RWPE2 (cell line): ENCODE measurements at regions not wholly inside any gene's neighbourhood (a gene's known extent, or its start where the extent isn't known, plus 50 kb on each side); places are given as distances from the start of the nearest gene placed in this dataset.

ENCODE experiments used
- ATAC-seq: fragments of 200-7000 bp; cut with Tn5 transposase; 3 replicates; pipeline ENCODE4 v1.9.1; 2021; ENCODE audit warnings: low read depth
- DNase-seq: peaks from one replicate; pipeline ENCODE4 v3.0.0-alpha.2; 2020; ENCODE audit warnings: low spot score
- H3K27ac ChIP-seq: fragments of 450-650 bp; 2 replicates; pipeline ENCODE4 v1.5.1; 2017; ENCODE audit warnings: mild to moderate bottlenecking; ENCODE audit not compliant: poor library complexity, severe bottlenecking
- H3K27me3 ChIP-seq: fragments of 250-450 bp; sonication (Bioruptor Pico); 2 replicates; pipeline ENCODE4 v1.5.1; 2021; ENCODE audit warnings: mild to moderate bottlenecking, moderate library complexity; ENCODE audit not compliant: insufficient read depth, poor library complexity, severe bottlenecking
- H3K36me3 ChIP-seq: fragments of 250-450 bp; sonication (Bioruptor Pico); 2 replicates; pipeline ENCODE4 v1.5.1; 2020; ENCODE audit warnings: low read depth, mild to moderate bottlenecking, moderate library complexity
- H3K4me1 ChIP-seq: fragments of 250-450 bp; sonication (Bioruptor Pico); 2 replicates; pipeline ENCODE4 v1.5.1; 2021; ENCODE audit warnings: mild to moderate bottlenecking, moderate library complexity; ENCODE audit not compliant: insufficient read depth, poor library complexity, severe bottlenecking
- H3K4me3 ChIP-seq: fragments of 250-450 bp; sonication (Bioruptor Pico); 2 replicates; pipeline ENCODE4 v1.5.1; 2021; ENCODE audit warnings: mild to moderate bottlenecking, moderate library complexity; ENCODE audit not compliant: severe bottlenecking
- H3K9me3 ChIP-seq: fragments of 250-450 bp; sonication (Bioruptor Pico); 2 replicates; pipeline ENCODE4 v1.5.1; 2021; ENCODE audit warnings: mild to moderate bottlenecking, moderate library complexity; ENCODE audit not compliant: severe bottlenecking
- TF ChIP-seq, protein P1 (sequence below): fragments of 450-650 bp; IDR thresholded peaks from one replicate; pipeline ENCODE4 v1.5.1; 2017; ENCODE audit warnings: mild to moderate bottlenecking, moderate library complexity; ENCODE audit not compliant: poor library complexity, severe bottlenecking

- no peak overlapping the region for H3K27ac ChIP-seq
- H3K4me3 ChIP-seq: no peak overlapping the region
- TF ChIP-seq, protein P1, sequence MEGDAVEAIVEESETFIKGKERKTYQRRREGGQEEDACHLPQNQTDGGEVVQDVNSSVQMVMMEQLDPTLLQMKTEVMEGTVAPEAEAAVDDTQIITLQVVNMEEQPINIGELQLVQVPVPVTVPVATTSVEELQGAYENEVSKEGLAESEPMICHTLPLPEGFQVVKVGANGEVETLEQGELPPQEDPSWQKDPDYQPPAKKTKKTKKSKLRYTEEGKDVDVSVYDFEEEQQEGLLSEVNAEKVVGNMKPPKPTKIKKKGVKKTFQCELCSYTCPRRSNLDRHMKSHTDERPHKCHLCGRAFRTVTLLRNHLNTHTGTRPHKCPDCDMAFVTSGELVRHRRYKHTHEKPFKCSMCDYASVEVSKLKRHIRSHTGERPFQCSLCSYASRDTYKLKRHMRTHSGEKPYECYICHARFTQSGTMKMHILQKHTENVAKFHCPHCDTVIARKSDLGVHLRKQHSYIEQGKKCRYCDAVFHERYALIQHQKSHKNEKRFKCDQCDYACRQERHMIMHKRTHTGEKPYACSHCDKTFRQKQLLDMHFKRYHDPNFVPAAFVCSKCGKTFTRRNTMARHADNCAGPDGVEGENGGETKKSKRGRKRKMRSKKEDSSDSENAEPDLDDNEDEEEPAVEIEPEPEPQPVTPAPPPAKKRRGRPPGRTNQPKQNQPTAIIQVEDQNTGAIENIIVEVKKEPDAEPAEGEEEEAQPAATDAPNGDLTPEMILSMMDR: no peak
- H3K4me1 ChIP-seq: no peaks in the 10 kb centered on the region
- H3K27me3 ChIP-seq: no peaks in the 10 kb centered on the region
- DNase-seq (no peak), ATAC-seq (no peak)
- no peaks in the 10 kb centered on the region for H3K9me3 ChIP-seq
- H3K36me3 ChIP-seq: no peaks in the 10 kb centered on the region
Measured at GRCh38 chr21:35942211-35943144, 117.8 kb downstream of the SETD4 start.

DNA sequence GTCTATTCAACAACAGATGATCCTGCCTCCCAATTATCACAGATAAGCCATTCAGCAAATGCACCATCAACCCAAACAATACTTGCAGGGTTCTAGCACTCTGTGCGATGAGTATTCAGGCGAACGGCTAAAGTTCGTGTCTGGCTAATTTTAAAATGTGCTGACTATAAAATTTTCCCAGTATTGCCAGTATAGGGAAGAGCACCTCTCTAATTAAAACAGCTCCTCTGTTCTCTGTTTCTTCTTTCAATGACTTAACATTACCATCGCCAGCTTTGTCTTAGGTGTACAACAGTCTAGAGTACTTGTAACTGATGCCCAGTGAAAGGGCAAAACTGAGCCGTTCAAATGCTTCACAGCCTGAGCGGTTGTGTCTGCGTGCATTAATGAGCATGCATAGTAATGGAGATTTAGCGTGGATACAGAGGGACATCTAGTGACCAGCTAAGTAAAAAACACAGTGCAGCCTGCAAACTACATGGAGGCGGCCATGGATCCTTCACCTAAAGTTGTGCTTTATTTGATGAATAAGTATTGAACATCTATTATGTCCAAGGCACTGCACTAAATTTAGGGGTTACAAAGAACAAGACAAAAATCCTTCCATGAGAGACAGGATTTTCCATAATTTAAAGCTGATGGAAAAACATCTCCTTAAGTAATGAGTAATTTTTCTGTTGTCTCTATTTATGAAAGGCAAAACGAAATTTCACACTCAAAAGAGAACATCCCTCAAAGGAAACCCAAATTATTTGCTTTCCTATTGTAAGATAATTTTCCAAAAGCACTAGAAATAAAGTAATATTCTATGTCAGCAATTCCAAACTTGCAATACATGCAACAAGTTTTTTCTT, 120.0 kb downstream of the SETD4 start:
- Histone ChIP-seq H3K4me3 (no peak overlapping the region), H3K27ac (no peak overlapping the region), H3K4me1 (no peaks in the 10 kb centered on the region), H3K36me3 (no peaks in the 10 kb centered on the region), H3K9me3 (no peaks in the 10 kb centered on the region), H3K27me3 (no peaks in the 10 kb centered on the region)
- ATAC-seq (peak; percentile 93), DNase-seq (no peak)
- TF ChIP-seq, protein P1: peak; percentile 91

DNA sequence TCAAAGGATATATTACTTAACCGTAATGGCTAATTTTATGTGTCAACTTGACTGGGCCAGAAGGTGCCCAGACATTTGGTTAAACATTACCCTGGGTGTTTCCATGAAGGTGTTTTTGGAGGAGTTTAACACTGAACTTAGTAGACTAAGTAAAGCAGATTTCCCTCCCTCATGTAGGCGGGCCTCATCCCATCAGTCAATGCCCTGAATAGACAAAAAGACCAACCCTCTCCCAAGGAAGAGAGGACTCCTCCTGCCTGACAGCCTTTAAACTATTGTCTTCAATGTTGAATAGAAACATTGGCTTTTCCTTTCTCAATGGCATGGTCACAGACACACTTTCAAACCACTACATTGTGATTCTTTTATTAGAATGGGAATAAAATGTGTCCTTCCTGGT, 121.9 kb downstream of the SETD4 start:
- no peak overlapping the region for H3K4me3 ChIP-seq
- TF ChIP-seq, protein P1: no peak
- no peaks in the 10 kb centered on the region for H3K27me3 ChIP-seq
- no peaks in the 10 kb centered on the region for H3K9me3 ChIP-seq
- no peaks in the 10 kb centered on the region for H3K36me3 ChIP-seq
- no peak overlapping the region for H3K27ac ChIP-seq
- no peak for DNase-seq
- ATAC-seq: no peak
- H3K4me1 ChIP-seq: peaks cover 7% of the 10 kb centered on the region

- Histone ChIP-seq H3K36me3 (no peaks in the 10 kb centered on the region), H3K27ac (peak overlapping the region; percentile 89), H3K4me1 (peaks cover 22% of the 10 kb centered on the region), H3K4me3 (no peak overlapping the region), H3K27me3 (no peaks in the 10 kb centered on the region), H3K9me3 (no peaks in the 10 kb centered on the region)
- ATAC-seq: peak; percentile 51
- no peak for DNase-seq
- TF ChIP-seq, protein P1: peak; percentile 47
Measured at GRCh38 chr21:35933466-35933865, 126.9 kb downstream of the SETD4 start.
